ENCODE measurements at regions not wholly inside any gene's neighbourhood (a gene's known extent, or its start where the extent isn't known, plus 50 kb on each side); places are given as distances from the start of the nearest gene placed in this dataset.

GRCh38 chr6:102895683-102896082 is 1502.2 kb downstream of the GRIK2 start:
- ChIA-PET CTCF (no interaction called here), POLR2A (no interaction called here), RAD21 (ENCODE audit: unreplicated experiment) (no interaction called here), SMC1A (ENCODE audit: uncharacterized antibody, unreplicated experiment) (interaction anchor here (1.3 kb wide), 1 partner anchor 45 kb away, joined by 4 read pairs; no protein-coding TSS in a partner anchor)
- BruUV-seq (replicated peaks), result no TSS peak
- H3K4me1 ChIP-seq (ENCODE audit: control insufficient read depth, insufficient read depth, low read length), result no peaks in the 10 kb centered on the region
- DNase-seq (ENCODE audit: low read depth, low spot score), result no peak
- ATAC-seq, result peak; percentile 66
- no peak for FAIRE-seq
- H4K20me1 ChIP-seq (ENCODE audit: control insufficient read depth, insufficient read depth), result no peaks in the 10 kb centered on the region
- no peak overlapping the region for H3K4me2 ChIP-seq (ENCODE audit: control insufficient read depth, insufficient read depth)
- 2% methylated on average over 4 of the region's 4 CpGs for WGBS (ENCODE audit: insufficient coverage, insufficient replicate concordance, low lambda C conversion rate, missing lambda C conversion rate)
- H3K9ac ChIP-seq (ENCODE audit: control insufficient read depth, insufficient read depth, low read length), result no peak overlapping the region
- no peak overlapping the region for H3K4me3 ChIP-seq
- no peak overlapping the region for H2AFZ ChIP-seq (ENCODE audit: control insufficient read depth, low read depth, low read length)
- no peaks in the 10 kb centered on the region for H3K9me3 ChIP-seq (replicated peaks; ENCODE audit: control insufficient read depth, insufficient read depth, low read length)
- no peak overlapping the region for H3K27ac ChIP-seq (ENCODE audit: control insufficient read depth, insufficient read depth)
- no peaks in the 10 kb centered on the region for H3K36me3 ChIP-seq (ENCODE audit: control insufficient read depth in 2 of 2, insufficient read depth in 2 of 2, low read length in 1 of 2)
- in situ Hi-C loops (cut with MboI) (no loop called here), intact Hi-C loops (cut with micrococcal nuclease; ENCODE audit: unreplicated experiment) (no loop called here)
- no peaks in the 10 kb centered on the region for H3K79me2 ChIP-seq (ENCODE audit: control insufficient read depth, insufficient read depth, low read length)
- TF ChIP-seq ZSCAN29 (IDR thresholded peaks at IDR 0.05) (no peak), TCF7 (IDR thresholded peaks at IDR 0.05; ENCODE audit: borderline replicate concordance) (0 out of 2 replicates have a peak, but pooled peaks have one; percentile 15), MTA2 (IDR thresholded peaks at IDR 0.05; ENCODE audit: low read depth) (peak; percentile 46; the same call in 1 of the 2 replicates), ATF7 (IDR thresholded peaks at IDR 0.05; ENCODE audit: low read depth) (no peak), CBX3 (IDR thresholded peaks at IDR 0.05; ENCODE audit: borderline replicate concordance, low read depth) (no peak), CUX1 (IDR thresholded peaks at IDR 0.05; ENCODE audit: insufficient replicate concordance, low read depth, low read length) (no peak), RCOR1 (conservative IDR thresholded peaks at IDR 0.05; ENCODE audit: low read depth, low read length) (no peak), IKZF2 (IDR thresholded peaks at IDR 0.05) (peak in 1 of 2 experiments; percentile 32; a peak in 2 of 4 replicates), HDAC2 (IDR thresholded peaks at IDR 0.05) (no peak), RUNX3 (IDR thresholded peaks at IDR 0.05; ENCODE audit: low read length) (peak; percentile 70), E4F1 (IDR thresholded peaks at IDR 0.05; ENCODE audit: borderline replicate concordance, partially characterized antibody) (no peak), SUZ12 (IDR thresholded peaks at IDR 0.05; ENCODE audit: unreplicated experiment) (no peak), BCL11A (IDR thresholded peaks at IDR 0.05; ENCODE audit: low read depth, low read length) (no peak)
- H3K27me3 ChIP-seq (replicated peaks in 1 of 2; ENCODE audit: control insufficient read depth in 2 of 2, insufficient read depth in 2 of 2, low read length in 1 of 2), result no peaks in the 10 kb centered on the region
